Ovary (tissue), 3 donors: ENCODE measurements at regions not wholly inside any gene's neighbourhood (a gene's known extent, or its start where the extent isn't known, plus 50 kb on each side); places are given as distances from the start of the nearest gene placed in this dataset.

Experiments
- EP300 ChIP-seq: sonication (generic); formaldehyde crosslinking; IDR thresholded peaks from one replicate; pipeline ENCODE4 v1.6.1; 2017; ENCODE audit warnings: antibody characterized with exemption
- TF ChIP-seq, protein P1 (sequence below), 3 donors: fragments of 450-650 bp in 2 of 3; fragments of 200-600 bp in 1 of 3; IDR thresholded peaks; one replicate each; pipeline versions ENCODE4 v1.5.1 to v1.8.0; 2016 to 2022; ENCODE audit warnings: antibody characterized with exemption in 3 of 3, mild to moderate bottlenecking in 1 of 3
- donor health status: DM: no; HTN: no; CAD: no.

DNA sequence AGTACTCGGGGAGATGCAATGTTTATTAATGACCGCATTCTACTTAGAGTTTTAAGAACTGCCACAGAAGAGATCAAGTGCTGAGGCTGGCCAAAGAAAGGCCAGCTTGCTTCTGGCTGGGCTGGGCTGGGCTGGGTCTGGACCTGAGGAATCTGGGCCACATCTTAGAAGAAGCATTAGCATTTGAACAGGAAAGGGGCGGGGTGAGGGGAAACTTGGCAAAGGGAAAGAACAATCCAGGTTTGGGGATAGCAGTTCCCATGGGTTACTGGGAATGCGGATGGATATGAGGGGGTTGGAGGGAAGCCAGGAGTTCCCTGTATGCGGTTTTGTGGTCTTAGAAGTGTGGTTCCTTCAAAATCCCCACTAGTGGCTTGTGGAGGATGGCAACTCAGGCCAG, 83.3 kb downstream of the CLDN34 start:
- TF ChIP-seq, protein P1, sequence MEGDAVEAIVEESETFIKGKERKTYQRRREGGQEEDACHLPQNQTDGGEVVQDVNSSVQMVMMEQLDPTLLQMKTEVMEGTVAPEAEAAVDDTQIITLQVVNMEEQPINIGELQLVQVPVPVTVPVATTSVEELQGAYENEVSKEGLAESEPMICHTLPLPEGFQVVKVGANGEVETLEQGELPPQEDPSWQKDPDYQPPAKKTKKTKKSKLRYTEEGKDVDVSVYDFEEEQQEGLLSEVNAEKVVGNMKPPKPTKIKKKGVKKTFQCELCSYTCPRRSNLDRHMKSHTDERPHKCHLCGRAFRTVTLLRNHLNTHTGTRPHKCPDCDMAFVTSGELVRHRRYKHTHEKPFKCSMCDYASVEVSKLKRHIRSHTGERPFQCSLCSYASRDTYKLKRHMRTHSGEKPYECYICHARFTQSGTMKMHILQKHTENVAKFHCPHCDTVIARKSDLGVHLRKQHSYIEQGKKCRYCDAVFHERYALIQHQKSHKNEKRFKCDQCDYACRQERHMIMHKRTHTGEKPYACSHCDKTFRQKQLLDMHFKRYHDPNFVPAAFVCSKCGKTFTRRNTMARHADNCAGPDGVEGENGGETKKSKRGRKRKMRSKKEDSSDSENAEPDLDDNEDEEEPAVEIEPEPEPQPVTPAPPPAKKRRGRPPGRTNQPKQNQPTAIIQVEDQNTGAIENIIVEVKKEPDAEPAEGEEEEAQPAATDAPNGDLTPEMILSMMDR (IDR thresholded peaks at IDR 0.05): no peak
- TF ChIP-seq EP300: no peak
